HUES48 (cell line): ENCODE measurements at regions not wholly inside any gene's neighbourhood (a gene's known extent, or its start where the extent isn't known, plus 50 kb on each side); places are given as distances from the start of the nearest gene placed in this dataset.

Experiments used
- H3K27ac ChIP-seq: one replicate; pipeline ENCODE4 v1.7.0; 2013; ENCODE audit warnings: low read depth, low read length, inconsistent platforms
- H3K27me3 ChIP-seq: 2 replicates; pipeline ENCODE4 v1.6.1; 2013; ENCODE audit warnings: mild to moderate bottlenecking, low read length; ENCODE audit not compliant: control insufficient read depth, insufficient read depth
- H3K36me3 ChIP-seq: 2 replicates; pipeline ENCODE4 v1.6.1; 2013; ENCODE audit warnings: low read length; ENCODE audit not compliant: control insufficient read depth, insufficient read depth
- H3K4me1 ChIP-seq: 2 replicates; pipeline ENCODE4 v1.6.1; 2013; ENCODE audit warnings: mild to moderate bottlenecking, low read length; ENCODE audit not compliant: control insufficient read depth, insufficient read depth
- H3K4me3 ChIP-seq: 2 replicates; pipeline ENCODE4 v1.5.1; 2013; ENCODE audit warnings: mild to moderate bottlenecking, low read depth, low read length
- H3K9ac ChIP-seq: 2 replicates; pipeline ENCODE4 v1.6.1; 2013; ENCODE audit warnings: mild to moderate bottlenecking, low read depth, low read length, moderate library complexity
- H3K9me3 ChIP-seq: 2 replicates; pipeline ENCODE4 v1.6.1; 2013; ENCODE audit warnings: low read length; ENCODE audit not compliant: control insufficient read depth, insufficient read depth

DNA sequence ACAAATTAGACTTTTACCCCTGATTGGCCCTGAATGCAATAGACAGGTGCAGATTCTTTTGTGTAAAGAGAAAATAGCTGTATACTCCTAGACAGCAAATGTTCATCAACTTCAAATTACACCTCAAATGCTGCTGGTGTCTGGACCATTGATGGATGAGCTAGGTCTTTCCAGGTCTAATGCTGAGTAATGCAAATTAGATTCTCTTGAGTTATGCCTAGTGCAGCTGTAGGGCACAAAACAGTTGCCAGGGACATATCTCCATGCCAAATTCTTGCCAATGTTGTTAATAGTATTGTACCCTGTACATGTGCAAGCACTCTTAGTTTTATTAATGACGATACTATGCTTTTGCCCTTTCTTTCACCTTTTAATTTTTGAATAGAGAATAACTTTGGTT lies 72.3 kb upstream of the CNTLN start:
- H3K4me3 ChIP-seq = no peak overlapping the region
- no peak overlapping the region for H3K27ac ChIP-seq
- no peak overlapping the region for H3K9ac ChIP-seq
- no peaks in the 10 kb centered on the region for H3K4me1 ChIP-seq
- H3K27me3 ChIP-seq = no peaks in the 10 kb centered on the region
- H3K9me3 ChIP-seq = no peaks in the 10 kb centered on the region
- no peaks in the 10 kb centered on the region for H3K36me3 ChIP-seq

DNA sequence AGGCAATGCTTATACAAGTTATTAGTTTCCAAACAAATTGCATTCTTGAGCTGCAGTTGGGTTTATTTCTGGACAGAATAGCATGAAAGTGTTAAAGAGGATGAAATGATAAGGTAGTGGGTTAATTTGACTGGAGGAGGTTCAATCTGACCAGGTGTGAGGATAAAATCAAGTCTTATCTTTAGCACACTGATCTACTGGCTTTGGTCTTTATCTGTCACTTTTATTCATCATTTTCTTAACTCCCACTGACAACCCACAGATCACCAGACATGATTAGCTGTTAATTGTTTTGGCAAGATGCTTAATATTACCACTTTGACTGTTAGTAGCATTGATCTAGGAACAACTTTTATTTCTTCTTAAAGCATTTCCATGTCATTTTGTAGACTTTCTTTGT lies 74.4 kb upstream of the CNTLN start:
- H3K27me3 ChIP-seq = no peaks in the 10 kb centered on the region
- no peak overlapping the region for H3K27ac ChIP-seq
- H3K36me3 ChIP-seq = no peaks in the 10 kb centered on the region

GRCh38 chr9:17059465-17059864 lies 75.4 kb upstream of the CNTLN start:
- Histone ChIP-seq H3K9me3 (no peaks in the 10 kb centered on the region), H3K4me3 (no peak overlapping the region), H3K36me3 (no peaks in the 10 kb centered on the region), H3K27me3 (no peaks in the 10 kb centered on the region), H3K27ac (no peak overlapping the region), H3K4me1 (no peaks in the 10 kb centered on the region), H3K9ac (no peak overlapping the region)

More for the DNA sequence above, 74.4 kb upstream of the CNTLN start:
- H3K9ac ChIP-seq = no peak overlapping the region
- H3K4me3 ChIP-seq = no peak overlapping the region
- H3K4me1 ChIP-seq = no peaks in the 10 kb centered on the region
- no peaks in the 10 kb centered on the region for H3K9me3 ChIP-seq

GRCh38 chr9:17057729-17058128 lies 77.1 kb upstream of the CNTLN start:
- Histone ChIP-seq H3K27me3 (no peaks in the 10 kb centered on the region), H3K4me1 (no peaks in the 10 kb centered on the region), H3K9ac (no peak overlapping the region), H3K36me3 (no peaks in the 10 kb centered on the region), H3K4me3 (no peak overlapping the region), H3K27ac (no peak overlapping the region), H3K9me3 (no peaks in the 10 kb centered on the region)

DNA sequence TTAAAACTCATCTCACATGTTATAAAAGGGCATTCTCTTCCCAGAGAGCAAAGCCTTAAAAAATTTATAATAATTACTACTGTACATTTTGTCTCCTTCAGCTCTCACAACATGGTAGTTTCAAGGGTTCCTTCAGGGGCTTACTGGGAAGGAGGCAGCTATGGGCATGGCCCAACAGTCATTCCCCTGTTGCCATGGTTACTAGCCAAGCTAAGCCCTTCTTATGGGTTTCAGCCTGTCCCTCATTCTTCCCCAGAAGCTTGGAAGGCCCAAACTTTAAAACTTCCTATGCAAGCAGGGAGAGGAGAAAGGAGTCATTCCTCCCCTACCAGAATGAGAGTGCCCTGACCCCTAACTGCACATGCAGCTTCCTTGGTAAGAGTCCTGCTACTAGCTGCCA lies 82.2 kb upstream of the CNTLN start:
- Histone ChIP-seq H3K27me3 (no peaks in the 10 kb centered on the region), H3K4me3 (no peak overlapping the region), H3K36me3 (no peaks in the 10 kb centered on the region), H3K9me3 (no peaks in the 10 kb centered on the region), H3K27ac (no peak overlapping the region), H3K9ac (no peak overlapping the region), H3K4me1 (no peaks in the 10 kb centered on the region)

DNA sequence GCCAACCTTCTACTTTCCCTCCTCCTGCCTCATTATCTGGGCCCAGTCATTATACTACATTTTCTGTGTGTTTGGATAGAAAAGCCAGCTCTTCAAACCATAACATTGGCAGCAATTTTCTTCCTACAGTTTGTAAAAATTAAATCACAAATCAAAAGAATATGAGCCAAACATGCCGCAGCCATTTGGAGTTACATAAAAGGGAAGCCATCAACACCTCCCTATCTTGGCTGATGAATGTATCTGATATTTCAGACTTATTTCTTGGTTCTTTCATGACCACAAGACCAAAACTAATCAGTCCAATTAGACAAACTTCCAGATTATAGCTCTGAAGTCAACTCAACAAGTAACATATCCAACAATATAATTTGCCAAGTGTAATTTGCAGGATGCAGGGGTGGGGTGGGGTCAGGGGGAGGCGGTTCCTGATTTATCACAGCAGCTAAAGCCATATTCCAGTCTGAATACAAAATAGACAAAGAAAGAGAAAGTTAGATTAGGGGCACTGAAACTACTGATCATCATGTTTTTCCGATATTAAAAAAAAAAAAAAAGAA lies 89.4 kb upstream of the CNTLN start:
- Histone ChIP-seq H3K27ac (no peak overlapping the region), H3K9me3 (no peaks in the 10 kb centered on the region), H3K4me3 (no peak overlapping the region), H3K9ac (no peak overlapping the region), H3K4me1 (no peaks in the 10 kb centered on the region), H3K36me3 (no peaks in the 10 kb centered on the region), H3K27me3 (no peaks in the 10 kb centered on the region)

DNA sequence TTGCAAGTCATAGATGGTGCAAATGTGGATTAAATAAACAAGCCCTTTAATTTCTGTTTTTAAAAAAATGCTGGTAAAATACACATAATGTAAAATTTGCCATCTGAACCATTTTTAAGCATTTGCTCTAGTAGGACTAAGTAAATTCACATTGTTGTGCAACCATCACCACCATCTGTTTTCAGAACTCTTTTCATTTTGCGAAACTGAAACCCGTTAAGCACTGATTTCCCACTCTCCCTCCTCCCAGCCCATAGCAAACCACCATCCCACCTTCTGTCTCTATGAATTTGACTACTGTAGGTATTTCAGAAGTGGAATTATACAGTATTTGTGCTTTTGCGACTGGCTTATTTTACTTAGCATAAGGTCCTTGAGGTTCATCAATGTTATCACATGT lies 103.3 kb upstream of the CNTLN start:
- H3K27me3 ChIP-seq = no peaks in the 10 kb centered on the region
- no peak overlapping the region for H3K27ac ChIP-seq

GRCh38 chr9:17025281-17025680 lies 109.6 kb upstream of the CNTLN start:
- Histone ChIP-seq H3K36me3 (no peaks in the 10 kb centered on the region), H3K9ac (no peak overlapping the region), H3K9me3 (no peaks in the 10 kb centered on the region), H3K27ac (no peak overlapping the region), H3K27me3 (no peaks in the 10 kb centered on the region), H3K4me1 (no peaks in the 10 kb centered on the region), H3K4me3 (no peak overlapping the region)

More for the DNA sequence above, 103.3 kb upstream of the CNTLN start:
- Histone ChIP-seq H3K4me3 (no peak overlapping the region), H3K36me3 (no peaks in the 10 kb centered on the region), H3K4me1 (no peaks in the 10 kb centered on the region), H3K9ac (no peak overlapping the region), H3K9me3 (no peaks in the 10 kb centered on the region)

GRCh38 chr9:17024129-17024528 lies 110.7 kb upstream of the CNTLN start:
- Histone ChIP-seq H3K4me1 (no peaks in the 10 kb centered on the region), H3K27me3 (no peaks in the 10 kb centered on the region), H3K9ac (no peak overlapping the region), H3K4me3 (no peak overlapping the region), H3K27ac (no peak overlapping the region), H3K36me3 (no peaks in the 10 kb centered on the region), H3K9me3 (no peaks in the 10 kb centered on the region)

GRCh38 chr9:17021387-17021970 lies 113.4 kb upstream of the CNTLN start:
- no peaks in the 10 kb centered on the region for H3K27me3 ChIP-seq

DNA sequence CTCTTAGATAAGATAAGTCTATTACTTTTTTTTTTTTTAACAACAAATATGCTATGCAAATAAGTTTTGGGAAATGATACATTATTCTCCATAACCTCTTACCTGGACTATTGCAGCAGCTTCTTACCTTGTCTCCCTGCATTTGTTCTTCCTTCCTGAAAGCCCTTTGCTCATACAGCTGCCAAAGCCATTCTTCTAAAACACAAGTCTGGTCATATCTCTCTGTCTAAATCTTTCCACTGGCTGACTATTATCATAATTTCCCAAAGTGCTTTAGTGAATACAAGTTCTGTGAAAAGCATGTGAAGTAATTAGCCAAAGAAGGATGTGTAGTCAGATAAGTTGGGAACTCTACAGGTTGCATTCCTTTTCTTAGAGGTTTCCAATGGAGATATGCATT lies 115.4 kb upstream of the CNTLN start:
- H3K27me3 ChIP-seq = no peaks in the 10 kb centered on the region
- H3K9ac ChIP-seq = no peak overlapping the region
- no peak overlapping the region for H3K27ac ChIP-seq
- H3K4me1 ChIP-seq = peaks cover 5% of the 10 kb centered on the region
- no peaks in the 10 kb centered on the region for H3K9me3 ChIP-seq
- no peaks in the 10 kb centered on the region for H3K36me3 ChIP-seq
- no peak overlapping the region for H3K4me3 ChIP-seq

More at GRCh38 chr9:17021387-17021970, 113.4 kb upstream of the CNTLN start:
- Histone ChIP-seq H3K9ac (no peak overlapping the region), H3K36me3 (no peaks in the 10 kb centered on the region), H3K9me3 (no peaks in the 10 kb centered on the region), H3K27ac (no peak overlapping the region), H3K4me3 (no peak overlapping the region), H3K4me1 (peaks cover 5% of the 10 kb centered on the region)
